Natural killer cell (primary cell): ENCODE measurements at regions not wholly inside any gene's neighbourhood (a gene's known extent, or its start where the extent isn't known, plus 50 kb on each side); places are given as distances from the start of the nearest gene placed in this dataset.

ENCODE experiments used
- ATAC-seq, 3 donors: fragments of 150-1000 bp in 2 of 3; fragments of 200-7000 bp in 1 of 3; cut with Tn5 transposase; 1 replicate in 1 of 3; 2 replicates in 2 of 3; pipeline ENCODE4 v1.10.0; 2021; ENCODE audit warnings: mild to moderate bottlenecking in 2 of 3, moderate library complexity in 2 of 3
- DNase-seq, 2 donors: peaks; one replicate each; pipeline versions ENCODE4 v3.0.0 to v3.0.0-alpha.2; 2013 to 2021; ENCODE audit warnings: mixed read lengths in 1 of 2
- H3K27ac ChIP-seq: one replicate; pipeline ENCODE4 v1.5.1; 2013; ENCODE audit warnings: mild to moderate bottlenecking, low read length
- H3K27me3 ChIP-seq: one replicate; pipeline ENCODE4 v1.6.1; 2013; ENCODE audit warnings: low read length; ENCODE audit not compliant: control insufficient read depth, insufficient read depth
- H3K36me3 ChIP-seq: one replicate; pipeline ENCODE4 v1.6.1; 2013; ENCODE audit warnings: low read length; ENCODE audit not compliant: control insufficient read depth, insufficient read depth
- H3K4me1 ChIP-seq: one replicate; pipeline ENCODE4 v1.6.1; 2013; ENCODE audit warnings: low read length; ENCODE audit not compliant: control insufficient read depth, insufficient read depth
- H3K4me3 ChIP-seq: one replicate; pipeline ENCODE4 v1.5.1; 2013; ENCODE audit warnings: low read length
- H3K9me3 ChIP-seq: one replicate; pipeline ENCODE4 v1.6.1; 2013; ENCODE audit warnings: low read length; ENCODE audit not compliant: control insufficient read depth, insufficient read depth
- H3K27ac Mint-ChIP-seq, 2 donors: one replicate each; pipeline ENCODE4 v1.8.0; 2022; ENCODE audit warnings: mild to moderate bottlenecking in 2 of 2, mixed read lengths in 2 of 2, moderate library complexity in 1 of 2
- H3K27me3 Mint-ChIP-seq, 2 donors: one replicate each; pipeline ENCODE4 v1.8.0; 2022; ENCODE audit warnings: low read depth in 2 of 2, mixed read lengths in 2 of 2
- H3K36me3 Mint-ChIP-seq: one replicate; pipeline ENCODE4 v1.8.0; 2022; ENCODE audit warnings: mixed read lengths
- H3K4me1 Mint-ChIP-seq, 2 donors: one replicate each; pipeline ENCODE4 v1.8.0; 2022; ENCODE audit warnings: mixed read lengths in 2 of 2
- H3K4me3 Mint-ChIP-seq: one replicate; pipeline ENCODE4 v1.8.0; 2022; ENCODE audit warnings: mild to moderate bottlenecking, moderate library complexity, mixed read lengths
- H3K9me3 Mint-ChIP-seq, 2 donors: one replicate each; pipeline ENCODE4 v1.8.0; 2022; ENCODE audit warnings: mixed read lengths in 2 of 2
- CTCF ChIP-seq: fragments of 200-600 bp; IDR thresholded peaks from one replicate; pipeline ENCODE4 v1.8.0; 2022; ENCODE audit warnings: antibody characterized with exemption
- WGBS: methylation state at CpG from one replicate; pipeline ENCODE4 v1.1.7; 2013; ENCODE audit warnings: missing lambda C conversion rate; ENCODE audit not compliant: insufficient coverage; 5-methylcytosine and 5-hydroxymethylcytosine counted together
- intact Hi-C: fragments of 100-400 bp; cut with micrococcal nuclease; formaldehyde crosslinking; loops from one replicate; pipeline ENCODE4 v1.14.2; 2022

GRCh38 chr1:59159557-59160203, 137.2 kb upstream of the FGGY start:
- no peak overlapping the region for H3K27ac ChIP-seq
- H3K4me3 ChIP-seq: no peak overlapping the region
- no peaks in the 10 kb centered on the region for H3K36me3 ChIP-seq
- no peak for ATAC-seq
- Mint-ChIP-seq H3K36me3 (peaks cover 11% of the 10 kb centered on the region), H3K9me3 (peaks cover 3% of the 10 kb centered on the region in 2 donors), H3K4me3 (no peak overlapping the region), H3K4me1 (no peaks in the 10 kb centered on the region), H3K27ac (no peak overlapping the region), H3K27me3 (peaks cover 2 to 11% of the 10 kb centered on the region in 2 donors)
- TF ChIP-seq CTCF: no peak
- no peak for DNase-seq
- H3K27me3 ChIP-seq: peaks cover 2% of the 10 kb centered on the region
- no peaks in the 10 kb centered on the region for H3K4me1 ChIP-seq
- intact Hi-C loops: no loop called here
- 65% methylated on average over 3 of the region's 3 CpGs for WGBS
- H3K9me3 ChIP-seq: no peaks in the 10 kb centered on the region

- no peaks in the 10 kb centered on the region for H3K9me3 ChIP-seq
- no peak overlapping the region for H3K27ac ChIP-seq
- TF ChIP-seq CTCF: no peak
- no peaks in the 10 kb centered on the region for H3K4me1 Mint-ChIP-seq
- H3K4me3 Mint-ChIP-seq: no peak overlapping the region
- no peak overlapping the region for H3K27ac Mint-ChIP-seq
- H3K4me3 ChIP-seq: no peak overlapping the region
- H3K36me3 Mint-ChIP-seq: peaks cover 20% of the 10 kb centered on the region
- H3K4me1 ChIP-seq: no peaks in the 10 kb centered on the region
- H3K9me3 Mint-ChIP-seq: peaks cover 3% of the 10 kb centered on the region in 2 donors
- H3K27me3 Mint-ChIP-seq: peaks cover 11 to 25% of the 10 kb centered on the region in 2 donors
- ATAC-seq (no peak), DNase-seq (no peak)
- H3K36me3 ChIP-seq: no peaks in the 10 kb centered on the region
- peaks cover 2% of the 10 kb centered on the region for H3K27me3 ChIP-seq
- intact Hi-C loops: no loop called here
Observed at GRCh38 chr1:59161136-59161535, 135.8 kb upstream of the FGGY start.

- intact Hi-C loops: no loop called here
- Histone ChIP-seq H3K36me3 (no peaks in the 10 kb centered on the region), H3K4me1 (no peaks in the 10 kb centered on the region), H3K27me3 (peaks cover 2% of the 10 kb centered on the region), H3K4me3 (no peak overlapping the region), H3K9me3 (no peaks in the 10 kb centered on the region), H3K27ac (no peak overlapping the region)
- DNase-seq (no peak), ATAC-seq (no peak)
- H3K27ac Mint-ChIP-seq: no peak overlapping the region
- H3K36me3 Mint-ChIP-seq: peaks cover 34% of the 10 kb centered on the region
- whole genome bisulfite sequencing: 76% methylated on average over 1 of the region's 1 CpG
- H3K9me3 Mint-ChIP-seq: peaks cover 3% of the 10 kb centered on the region in 2 donors
- no peak overlapping the region for H3K4me3 Mint-ChIP-seq
- TF ChIP-seq CTCF: no peak
- H3K4me1 Mint-ChIP-seq: no peaks in the 10 kb centered on the region
- H3K27me3 Mint-ChIP-seq: peaks cover 11 to 40% of the 10 kb centered on the region in 2 donors
Observed at GRCh38 chr1:59162665-59163064, 134.2 kb upstream of the FGGY start.
